Endothelial cell of umbilical vein (primary cell): ENCODE measurements at regions not wholly inside any gene's neighbourhood (a gene's known extent, or its start where the extent isn't known, plus 50 kb on each side); places are given as distances from the start of the nearest gene placed in this dataset.

Experiments
- BruUV-seq: library from RNA; stranded (reverse); fragments of 400-500 nt; replicated peaks from 2 replicates; lab custom pipeline; 2021; lab: Mats Ljungman, UMichigan
- CTCF ChIA-PET: fragments of 300-600, 350-600 bp; sonication (Branson Sonifier 250); formaldehyde crosslinking; loops from one replicate; lab custom pipeline; 2021; ENCODE audit warnings: antibody characterized with exemption, inconsistent platforms; lab: Charles Lee
- POLR2A ChIA-PET: fragments of 300-600, 350-600 bp; sonication (Branson Sonifier 250); formaldehyde crosslinking; loops from one replicate; lab custom pipeline; 2021; ENCODE audit warnings: antibody characterized with exemption, inconsistent platforms; lab: Charles Lee
- DNase-seq: peaks from one replicate; pipeline ENCODE4 v3.0.0-alpha.2; 2011; ENCODE audit warnings: low read depth, low spot score
- FAIRE-seq: peaks from 2 replicates; lab custom pipeline; 2011; peaks lifted over from hg19 to GRCh38; lab: Jason Lieb, UNC
- H2AFZ ChIP-seq: 2 replicates; pipeline ENCODE4 v1.6.0; 2012; ENCODE audit warnings: low read depth, low read length, control low read depth, inconsistent platforms
- H3K27ac ChIP-seq: 2 replicates; pipeline ENCODE4 v1.5.1; 2011; ENCODE audit warnings: low read depth, mild to moderate bottlenecking, control low read depth, low read length, moderate library complexity; ENCODE audit not compliant: insufficient read depth
- H3K27me3 ChIP-seq, 2 experiments: 2 replicates each; pipeline versions ENCODE4 v1.6.0 to v1.6.1; 2011; ENCODE audit warnings: low read length in 2 of 2, mixed read lengths in 1 of 2; ENCODE audit not compliant: control insufficient read depth in 2 of 2, insufficient read depth in 2 of 2
- H3K36me3 ChIP-seq, 2 experiments: 2 replicates in 1 of 2; 3 replicates in 1 of 2; pipeline ENCODE4 v1.5.1; 2011; ENCODE audit warnings: low read length in 2 of 2, mild to moderate bottlenecking in 1 of 2, moderate library complexity in 1 of 2; ENCODE audit not compliant: control insufficient read depth in 2 of 2, insufficient read depth in 2 of 2; ENCODE audit errors: extremely low read depth in 1 of 2
- H3K4me1 ChIP-seq: 3 replicates; pipeline ENCODE4 v1.5.1; 2011; ENCODE audit warnings: mild to moderate bottlenecking, low read length; ENCODE audit not compliant: control insufficient read depth, insufficient read depth; ENCODE audit errors: extremely low read depth
- H3K4me2 ChIP-seq: 2 replicates; pipeline ENCODE4 v1.6.1; 2011; ENCODE audit warnings: low read length, control low read depth, mixed read lengths; ENCODE audit not compliant: insufficient read depth
- H3K4me3 ChIP-seq, 3 experiments: fragments of 200-600 bp in 1 of 3; sonication (generic), shearing (Covaris generic) in 1 of 3; replicated peaks in 1 of 3; 2 replicates each; pipeline ENCODE4 v1.5.1; 2011 to 2016; ENCODE audit warnings: control low read depth in 3 of 3, low read length in 3 of 3, mild to moderate bottlenecking in 2 of 3, inconsistent platforms in 1 of 3, low read depth in 1 of 3, moderate library complexity in 1 of 3; ENCODE audit not compliant: insufficient read depth in 1 of 3
- H3K79me2 ChIP-seq: 2 replicates; pipeline ENCODE4 v1.6.0; 2012; ENCODE audit warnings: low read length, inconsistent platforms; ENCODE audit not compliant: control insufficient read depth, insufficient read depth
- H3K9ac ChIP-seq: replicated peaks from 2 replicates; pipeline ENCODE3; 2011; ENCODE audit warnings: low read length, control low read depth; ENCODE audit not compliant: insufficient read depth; ENCODE audit errors: extremely low read depth
- H3K9me1 ChIP-seq: replicated peaks from 3 replicates; pipeline ENCODE4 v1.6.0; 2011; ENCODE audit warnings: mild to moderate bottlenecking, low read length; ENCODE audit not compliant: control insufficient read depth, insufficient read depth; ENCODE audit errors: extremely low read depth
- H3K9me3 ChIP-seq: replicated peaks from 2 replicates; pipeline ENCODE4 v1.5.1; 2012; ENCODE audit warnings: low read length, inconsistent platforms; ENCODE audit not compliant: control insufficient read depth, insufficient read depth
- H4K20me1 ChIP-seq: replicated peaks from 2 replicates; pipeline ENCODE3; 2011; ENCODE audit warnings: mild to moderate bottlenecking, low read length; ENCODE audit not compliant: control insufficient read depth, insufficient read depth; ENCODE audit errors: extremely low read depth
- CTCF ChIP-seq, 2 donors: IDR thresholded peaks; 1 replicate in 1 of 2; 2 replicates in 1 of 2; pipeline ENCODE4 v1.5.1; 2011; ENCODE audit warnings: low read length in 2 of 2, mild to moderate bottlenecking in 2 of 2, moderate library complexity in 2 of 2, control low read depth in 1 of 2, inconsistent platforms in 1 of 2, low read depth in 1 of 2; ENCODE audit not compliant: insufficient read depth in 1 of 2; ENCODE audit errors: extremely low read depth in 1 of 2
- EZH2 ChIP-seq: IDR thresholded peaks from 2 replicates; pipeline ENCODE4 v1.6.1; 2012; ENCODE audit warnings: borderline replicate concordance, low read depth, mild to moderate bottlenecking, moderate library complexity, low read length, inconsistent platforms; ENCODE audit not compliant: severe bottlenecking
- FOS ChIP-seq: IDR thresholded peaks from 2 replicates; pipeline ENCODE4 v1.6.1; 2011; ENCODE audit warnings: mild to moderate bottlenecking, low read length, moderate library complexity, borderline replicate concordance; ENCODE audit not compliant: insufficient read depth
- GATA2 ChIP-seq: IDR thresholded peaks from 2 replicates; pipeline ENCODE4 v1.7.0; 2011; ENCODE audit warnings: low read depth, mild to moderate bottlenecking, moderate library complexity, mixed read lengths, low read length; ENCODE audit not compliant: insufficient read length, insufficient read depth
- JUN ChIP-seq: IDR thresholded peaks from 2 replicates; pipeline ENCODE4 v1.6.1; 2011; ENCODE audit warnings: borderline replicate concordance, low read depth; ENCODE audit not compliant: insufficient read length, insufficient read depth
- MAX ChIP-seq: IDR thresholded peaks from 2 replicates; pipeline ENCODE4 v1.6.1; 2011; ENCODE audit not compliant: insufficient read depth, insufficient read length
- MYC ChIP-seq: IDR thresholded peaks from one replicate; pipeline ENCODE4 v1.6.1; 2011; ENCODE audit warnings: mild to moderate bottlenecking, low read depth, low read length
- POLR2A ChIP-seq: IDR thresholded peaks from 2 replicates; pipeline ENCODE4 v1.6.1; 2012; ENCODE audit warnings: low read depth, mild to moderate bottlenecking, control low read depth, low read length
- POLR2AphosphoS5 ChIP-seq: IDR thresholded peaks from 2 replicates; pipeline ENCODE4 v1.6.1; 2012; ENCODE audit warnings: low read depth, mild to moderate bottlenecking, control low read depth, low read length, moderate library complexity; ENCODE audit not compliant: insufficient read depth
- dilution Hi-C: fragments of 300-500 bp; cut with MboI; formaldehyde crosslinking; loops from one replicate; pipeline ENCODE4 v1.15.0; 2019; ENCODE audit warnings: low sequenced_read_pairs; ENCODE audit not compliant: extremely low pct_ligation_motif_present
- intact Hi-C: fragments of 100-400 bp; cut with micrococcal nuclease; formaldehyde crosslinking; loops from one replicate; pipeline ENCODE4 v1.10.0; 2022

GRCh38 chr9:99628849-99629620, 192.7 kb upstream of the NR4A3 start:
- TF ChIP-seq FOS (no peak), POLR2AphosphoS5 (no peak), MAX (no peak), EZH2 (no peak), GATA2 (no peak), JUN (no peak), POLR2A (no peak), MYC (no peak), CTCF (IDR thresholded peaks at IDR 0.05; ENCODE audit: extremely low read depth in 1 of 2, insufficient read depth in 1 of 2, low read depth in 1 of 2, low read length in 2 of 2) (no peak)
- no peak overlapping the region for H3K27ac ChIP-seq
- no peak overlapping the region for H3K4me2 ChIP-seq
- no peaks in the 10 kb centered on the region for H4K20me1 ChIP-seq
- no peak overlapping the region for H3K9ac ChIP-seq
- BruUV-seq, result no TSS peak
- DNase-seq (no peak), FAIRE-seq (no peak)
- intact Hi-C loops (no loop called here), dilution Hi-C loops (no loop called here)
- H3K4me3 ChIP-seq, result no peak overlapping the region
- POLR2A ChIA-PET, result no interaction called here
- no peaks in the 10 kb centered on the region for H3K79me2 ChIP-seq
- CTCF ChIA-PET, result no interaction called here
- H3K27me3 ChIP-seq, result no peaks in the 10 kb centered on the region
- H3K4me1 ChIP-seq, result no peaks in the 10 kb centered on the region
- no peaks in the 10 kb centered on the region for H3K9me3 ChIP-seq
- H3K36me3 ChIP-seq, result no peaks in the 10 kb centered on the region
- H2AFZ ChIP-seq, result no peak overlapping the region
- no peaks in the 10 kb centered on the region for H3K9me1 ChIP-seq
